ENCODE measurements at regions not wholly inside any gene's neighbourhood (a gene's known extent, or its start where the extent isn't known, plus 50 kb on each side); places are given as distances from the start of the nearest gene placed in this dataset.

DNA sequence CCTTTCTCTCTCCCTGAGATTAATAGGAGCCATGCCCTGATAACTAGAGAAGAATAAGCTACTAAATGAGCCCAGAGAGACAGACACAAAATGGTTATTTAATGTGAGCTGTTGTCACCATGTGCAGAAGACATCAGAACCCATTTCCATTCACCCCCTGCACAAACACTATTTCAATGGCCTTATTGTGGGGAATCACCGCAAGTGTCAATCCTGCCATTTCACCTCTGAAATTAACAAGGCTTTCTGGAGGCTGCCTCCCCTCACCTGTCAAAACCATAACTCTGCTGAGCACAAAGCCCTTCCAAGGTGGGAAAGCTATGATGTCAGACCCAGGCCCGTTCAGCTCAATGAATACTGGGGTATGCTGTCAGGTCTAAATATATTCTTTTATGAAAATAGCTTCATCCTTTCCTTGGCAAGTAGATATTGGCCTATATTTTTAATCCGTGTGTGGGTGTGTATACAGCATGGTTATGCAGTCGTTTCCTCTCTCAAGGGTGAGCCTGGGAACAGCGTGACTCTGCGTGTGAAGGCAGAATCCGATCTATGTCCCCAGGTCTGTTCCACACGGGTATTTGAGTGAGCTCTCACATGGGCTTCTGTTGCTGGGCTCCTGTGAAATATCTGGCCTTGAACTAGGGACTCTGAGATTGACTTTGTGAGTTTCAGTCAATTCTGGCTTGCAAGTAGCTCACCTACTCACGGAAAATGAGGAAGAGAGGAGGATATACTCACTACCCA, 266.3 kb downstream of the FBXW7 start:
- ChIA-PET CTCF (interaction anchor here (0.7 kb wide), 1 partner anchor 18 kb away, joined by 3 read pairs; no protein-coding TSS in a partner anchor), POLR2A (no interaction called here)
- peaks cover 4% of the 10 kb centered on the region for H3K4me1 Mint-ChIP-seq (ENCODE audit: low read depth, unreplicated experiment)
- no peaks in the 10 kb centered on the region for H3K9me3 Mint-ChIP-seq (ENCODE audit: unreplicated experiment)
- H3K4me3 ChIP-seq (ENCODE audit: low read depth, low read length) = no peak overlapping the region
- BruUV-seq (replicated peaks) = no TSS peak
- no peak overlapping the region for H3K4me3 Mint-ChIP-seq (ENCODE audit: unreplicated experiment)
- no peaks in the 10 kb centered on the region for H3K27me3 ChIP-seq (replicated peaks; ENCODE audit: control insufficient read depth, insufficient read depth, low read length)
- no peaks in the 10 kb centered on the region for H3K27me3 Mint-ChIP-seq (ENCODE audit: insufficient read depth, unreplicated experiment)
- no peaks in the 10 kb centered on the region for H3K9me3 ChIP-seq
- TF ChIP-seq, protein P1, sequence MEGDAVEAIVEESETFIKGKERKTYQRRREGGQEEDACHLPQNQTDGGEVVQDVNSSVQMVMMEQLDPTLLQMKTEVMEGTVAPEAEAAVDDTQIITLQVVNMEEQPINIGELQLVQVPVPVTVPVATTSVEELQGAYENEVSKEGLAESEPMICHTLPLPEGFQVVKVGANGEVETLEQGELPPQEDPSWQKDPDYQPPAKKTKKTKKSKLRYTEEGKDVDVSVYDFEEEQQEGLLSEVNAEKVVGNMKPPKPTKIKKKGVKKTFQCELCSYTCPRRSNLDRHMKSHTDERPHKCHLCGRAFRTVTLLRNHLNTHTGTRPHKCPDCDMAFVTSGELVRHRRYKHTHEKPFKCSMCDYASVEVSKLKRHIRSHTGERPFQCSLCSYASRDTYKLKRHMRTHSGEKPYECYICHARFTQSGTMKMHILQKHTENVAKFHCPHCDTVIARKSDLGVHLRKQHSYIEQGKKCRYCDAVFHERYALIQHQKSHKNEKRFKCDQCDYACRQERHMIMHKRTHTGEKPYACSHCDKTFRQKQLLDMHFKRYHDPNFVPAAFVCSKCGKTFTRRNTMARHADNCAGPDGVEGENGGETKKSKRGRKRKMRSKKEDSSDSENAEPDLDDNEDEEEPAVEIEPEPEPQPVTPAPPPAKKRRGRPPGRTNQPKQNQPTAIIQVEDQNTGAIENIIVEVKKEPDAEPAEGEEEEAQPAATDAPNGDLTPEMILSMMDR (IDR thresholded peaks at IDR 0.05; ENCODE audit: insufficient read depth in 1 of 2, low read depth in 1 of 2, low read length in 1 of 2, severe bottlenecking in 1 of 2, unreplicated experiment in 1 of 2) = no peak
- H3K36me3 ChIP-seq (ENCODE audit: control insufficient read depth, insufficient read depth, low read length) = no peaks in the 10 kb centered on the region
- intact Hi-C loops (cut with micrococcal nuclease; ENCODE audit: unreplicated experiment) = no loop called here
- H3K4me1 ChIP-seq = peaks cover 5% of the 10 kb centered on the region; the same call in 1 of the 2 replicates
- DNase-seq = no peak
- H3K27ac Mint-ChIP-seq (ENCODE audit: unreplicated experiment) = no peak overlapping the region
- H3K36me3 Mint-ChIP-seq (ENCODE audit: insufficient read depth, unreplicated experiment) = no peaks in the 10 kb centered on the region

DNA sequence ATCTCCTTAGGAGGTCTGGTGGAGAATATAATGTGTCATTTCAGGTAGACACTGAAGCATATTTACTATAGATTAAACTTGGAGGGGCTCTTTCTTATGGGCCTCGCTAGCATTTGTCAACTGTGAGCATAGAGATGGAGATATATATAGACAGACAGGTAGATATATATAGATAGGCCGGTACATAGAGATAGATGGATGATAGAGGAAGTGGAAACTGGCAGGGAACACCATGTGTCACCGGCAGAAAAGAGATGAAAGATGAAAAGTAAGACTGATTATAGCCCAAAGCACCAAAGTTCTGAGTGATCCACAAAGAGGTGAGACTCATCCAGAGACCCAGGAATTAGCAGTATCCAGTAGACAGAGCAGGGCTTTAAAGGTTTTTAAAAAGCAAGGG, 268.1 kb downstream of the FBXW7 start:
- no peak for DNase-seq
- Mint-ChIP-seq H3K9me3 (ENCODE audit: unreplicated experiment) (no peaks in the 10 kb centered on the region), H3K4me1 (ENCODE audit: low read depth, unreplicated experiment) (peaks cover 13% of the 10 kb centered on the region), H3K27ac (ENCODE audit: unreplicated experiment) (no peak overlapping the region), H3K27me3 (ENCODE audit: insufficient read depth, unreplicated experiment) (no peaks in the 10 kb centered on the region), H3K4me3 (ENCODE audit: unreplicated experiment) (no peak overlapping the region), H3K36me3 (ENCODE audit: insufficient read depth, unreplicated experiment) (no peaks in the 10 kb centered on the region)
- no peaks in the 10 kb centered on the region for H3K36me3 ChIP-seq (ENCODE audit: control insufficient read depth, insufficient read depth, low read length)
- H3K27me3 ChIP-seq (replicated peaks; ENCODE audit: control insufficient read depth, insufficient read depth, low read length) = no peaks in the 10 kb centered on the region
- no peak overlapping the region for H3K4me3 ChIP-seq (ENCODE audit: low read depth, low read length)
- no peaks in the 10 kb centered on the region for H3K9me3 ChIP-seq
- ChIA-PET CTCF (no interaction called here), POLR2A (no interaction called here)
- no TSS peak for BruUV-seq (replicated peaks)
- intact Hi-C loops (cut with micrococcal nuclease; ENCODE audit: unreplicated experiment) = no loop called here
- TF ChIP-seq, protein P1 (IDR thresholded peaks at IDR 0.05; ENCODE audit: insufficient read depth in 1 of 2, low read depth in 1 of 2, low read length in 1 of 2, severe bottlenecking in 1 of 2, unreplicated experiment in 1 of 2) = no peak
- peaks cover 5% of the 10 kb centered on the region; the same call in 1 of the 2 replicates for H3K4me1 ChIP-seq

DNA sequence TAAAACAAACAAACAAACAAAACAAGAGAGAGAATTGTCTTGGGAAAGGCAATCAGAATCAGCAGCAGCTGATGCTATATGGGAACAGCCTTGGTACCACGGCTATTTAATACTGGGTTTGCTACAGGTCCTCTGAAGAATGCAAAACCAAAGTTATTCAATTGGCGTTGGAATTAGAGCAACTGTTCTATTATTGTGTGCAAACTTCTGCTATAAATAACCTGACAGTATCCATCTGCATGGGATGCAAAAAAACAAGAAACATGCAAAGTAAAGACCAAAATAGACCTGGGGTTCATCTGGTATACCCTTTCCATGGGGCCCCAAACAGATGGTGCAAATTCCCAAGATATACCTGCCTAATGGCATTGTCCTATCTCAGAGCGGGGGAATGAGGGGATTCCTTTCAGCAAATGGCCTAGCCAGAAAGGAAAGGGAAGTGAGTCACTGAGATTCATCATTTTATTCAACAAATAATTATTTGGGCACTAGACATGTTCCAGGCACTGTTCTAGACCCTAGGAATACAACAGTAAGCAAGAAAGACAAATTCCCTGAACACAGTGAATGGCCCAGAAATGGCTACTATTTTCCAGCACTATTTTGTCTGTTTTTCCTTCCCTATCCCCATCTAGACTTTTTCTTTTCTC, 268.9 kb downstream of the FBXW7 start:
- H3K4me1 ChIP-seq = peaks cover 5% of the 10 kb centered on the region; the same call in 1 of the 2 replicates
- no peaks in the 10 kb centered on the region for H3K9me3 ChIP-seq
- Mint-ChIP-seq H3K27ac (ENCODE audit: unreplicated experiment) (no peak overlapping the region), H3K9me3 (ENCODE audit: unreplicated experiment) (peaks cover 2% of the 10 kb centered on the region), H3K27me3 (ENCODE audit: insufficient read depth, unreplicated experiment) (no peaks in the 10 kb centered on the region), H3K4me3 (ENCODE audit: unreplicated experiment) (no peak overlapping the region), H3K4me1 (ENCODE audit: low read depth, unreplicated experiment) (peaks cover 13% of the 10 kb centered on the region), H3K36me3 (ENCODE audit: insufficient read depth, unreplicated experiment) (no peaks in the 10 kb centered on the region)
- CTCF ChIA-PET = no interaction called here
- H3K27me3 ChIP-seq (replicated peaks; ENCODE audit: control insufficient read depth, insufficient read depth, low read length) = no peaks in the 10 kb centered on the region
- DNase-seq = no peak
- BruUV-seq (replicated peaks) = no TSS peak
- no peaks in the 10 kb centered on the region for H3K36me3 ChIP-seq (ENCODE audit: control insufficient read depth, insufficient read depth, low read length)
- H3K4me3 ChIP-seq (ENCODE audit: low read depth, low read length) = no peak overlapping the region
- TF ChIP-seq, protein P1 (IDR thresholded peaks at IDR 0.05; ENCODE audit: insufficient read depth in 1 of 2, low read depth in 1 of 2, low read length in 1 of 2, severe bottlenecking in 1 of 2, unreplicated experiment in 1 of 2) = no peak
- POLR2A ChIA-PET = no interaction called here
- intact Hi-C loops (cut with micrococcal nuclease; ENCODE audit: unreplicated experiment) = no loop called here

Measured in Caco-2 (cell line).